ENCODE measurements at regions not wholly inside any gene's neighbourhood (a gene's known extent, or its start where the extent isn't known, plus 50 kb on each side); places are given as distances from the start of the nearest gene placed in this dataset.

DNA sequence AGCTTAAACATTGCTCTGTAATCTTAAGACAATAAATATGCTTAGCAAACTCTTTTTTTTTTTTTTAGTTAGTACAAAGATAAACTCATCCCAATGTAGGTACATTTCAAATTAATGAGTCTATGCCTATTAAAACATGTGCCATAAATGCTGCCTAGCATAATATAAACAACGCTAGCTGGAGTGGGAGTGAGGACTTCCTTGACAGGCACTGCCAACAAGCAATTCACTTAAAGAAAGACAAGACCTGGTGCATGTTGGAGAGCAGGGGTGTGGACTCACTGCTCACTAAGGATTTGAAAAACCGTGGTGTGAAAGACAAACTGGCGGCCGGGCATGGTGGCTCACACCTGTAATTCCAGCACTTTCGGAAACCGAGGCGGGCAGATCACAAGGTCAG, 187.2 kb upstream of the RGS6 start:
- H3K27me3 ChIP-seq (ENCODE audit: insufficient read depth, low read length) = no peaks in the 10 kb centered on the region
- no peaks in the 10 kb centered on the region for H3K36me3 ChIP-seq (ENCODE audit: insufficient read depth, low read length)
- H3K27ac ChIP-seq (ENCODE audit: low read depth, low read length) = no peak overlapping the region
- no peaks in the 10 kb centered on the region for H3K4me1 ChIP-seq (ENCODE audit: control insufficient read depth, insufficient read depth, low read length, unreplicated experiment)
- H3K4me3 ChIP-seq (ENCODE audit: low read depth, low read length) = no peak overlapping the region
- H2AFZ ChIP-seq (ENCODE audit: low read length, unreplicated experiment) = no peak overlapping the region
- H3K79me2 ChIP-seq (ENCODE audit: control insufficient read depth, insufficient read depth, low read length, unreplicated experiment) = no peaks in the 10 kb centered on the region

DNA sequence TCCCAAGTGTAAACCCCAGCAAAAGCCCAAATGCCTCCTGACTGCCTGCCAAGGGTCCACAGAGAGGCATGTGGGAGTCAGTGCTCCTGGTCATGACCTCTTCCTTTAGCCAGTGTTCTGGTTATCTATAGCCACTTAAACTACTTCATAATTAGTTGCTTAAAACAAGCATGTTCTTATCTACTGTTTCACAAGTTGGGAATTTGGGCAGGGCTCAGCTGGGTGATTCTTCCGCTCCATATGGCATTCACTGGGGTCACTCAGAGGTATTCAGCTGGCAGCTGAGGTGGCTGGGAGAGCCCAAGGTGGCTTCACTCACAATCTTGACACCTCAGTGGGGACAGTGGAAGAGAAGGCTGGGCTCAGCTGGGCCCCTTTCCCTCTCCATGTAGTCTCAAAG, 184.0 kb upstream of the RGS6 start:
- Histone ChIP-seq H3K4me3 (ENCODE audit: low read depth, low read length) (no peak overlapping the region), H3K27me3 (ENCODE audit: insufficient read depth, low read length) (no peaks in the 10 kb centered on the region), H3K79me2 (ENCODE audit: control insufficient read depth, insufficient read depth, low read length, unreplicated experiment) (no peaks in the 10 kb centered on the region), H3K4me1 (ENCODE audit: control insufficient read depth, insufficient read depth, low read length, unreplicated experiment) (peaks cover under 1% of the 10 kb centered on the region), H2AFZ (ENCODE audit: low read length, unreplicated experiment) (no peak overlapping the region), H3K27ac (ENCODE audit: low read depth, low read length) (no peak overlapping the region), H3K36me3 (ENCODE audit: insufficient read depth, low read length) (no peaks in the 10 kb centered on the region)

DNA sequence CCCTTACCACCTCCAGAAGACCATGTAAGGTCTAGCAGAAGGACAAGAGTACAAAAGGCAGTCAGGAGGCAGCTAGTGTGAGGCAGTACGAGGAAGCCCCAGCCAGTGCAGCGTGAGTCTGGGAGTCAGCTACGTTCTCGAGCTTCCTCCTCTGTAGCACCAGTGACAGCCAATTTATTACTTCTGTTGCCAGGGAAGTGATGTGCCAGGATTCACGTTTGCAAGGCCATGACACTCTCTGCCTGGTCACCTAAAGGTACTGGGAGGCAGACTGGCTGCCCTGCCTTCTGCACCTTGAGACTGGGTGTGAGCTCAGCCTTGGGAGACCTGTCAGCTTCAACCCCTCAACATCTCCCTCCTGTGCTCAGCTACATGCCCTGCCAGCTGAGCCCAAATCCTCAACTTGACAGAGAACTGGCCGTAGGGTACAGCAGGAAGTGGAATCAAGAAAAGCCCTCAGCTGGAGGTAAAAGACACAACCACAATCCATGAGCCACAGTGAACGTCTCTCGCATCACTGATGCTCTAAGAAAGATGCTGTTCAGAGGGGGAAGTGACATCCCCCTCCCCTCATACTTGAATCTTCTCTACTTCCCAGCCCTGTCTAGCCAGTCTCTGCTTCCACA, 182.5 kb upstream of the RGS6 start:
- peaks cover 4% of the 10 kb centered on the region for H3K4me1 ChIP-seq (ENCODE audit: control insufficient read depth, insufficient read depth, low read length, unreplicated experiment)
- H3K79me2 ChIP-seq (ENCODE audit: control insufficient read depth, insufficient read depth, low read length, unreplicated experiment) = no peaks in the 10 kb centered on the region
- no peaks in the 10 kb centered on the region for H3K27me3 ChIP-seq (ENCODE audit: insufficient read depth, low read length)
- no peak overlapping the region for H3K27ac ChIP-seq (ENCODE audit: low read depth, low read length)
- H3K36me3 ChIP-seq (ENCODE audit: insufficient read depth, low read length) = no peaks in the 10 kb centered on the region
- no peak overlapping the region for H3K4me3 ChIP-seq (ENCODE audit: low read depth, low read length)
- no peak overlapping the region for H2AFZ ChIP-seq (ENCODE audit: low read length, unreplicated experiment)

DNA sequence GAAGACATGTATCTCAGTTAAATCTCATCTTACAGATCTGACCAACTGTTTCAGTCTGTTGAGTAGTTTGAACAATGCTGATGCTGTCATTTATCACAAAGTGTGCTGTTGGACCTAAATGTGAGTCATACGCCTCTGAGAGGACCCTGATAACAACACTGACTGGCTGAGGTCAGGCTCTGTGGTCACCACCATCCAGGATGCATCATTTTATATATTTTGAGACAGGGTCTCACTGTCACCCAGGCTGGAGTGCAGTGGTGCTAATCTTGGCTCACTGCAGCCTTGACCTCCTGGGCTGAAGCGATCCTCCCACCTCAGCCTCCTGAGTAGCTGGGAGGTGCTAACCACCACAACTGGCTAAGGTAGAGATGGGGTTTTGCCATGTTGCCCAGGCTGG, 181.0 kb upstream of the RGS6 start:
- Histone ChIP-seq H3K4me3 (ENCODE audit: low read depth, low read length) (no peak overlapping the region), H3K27ac (ENCODE audit: low read depth, low read length) (no peak overlapping the region), H2AFZ (ENCODE audit: low read length, unreplicated experiment) (no peak overlapping the region), H3K4me1 (ENCODE audit: control insufficient read depth, insufficient read depth, low read length, unreplicated experiment) (peaks cover 4% of the 10 kb centered on the region), H3K27me3 (ENCODE audit: insufficient read depth, low read length) (no peaks in the 10 kb centered on the region), H3K79me2 (ENCODE audit: control insufficient read depth, insufficient read depth, low read length, unreplicated experiment) (no peaks in the 10 kb centered on the region), H3K36me3 (ENCODE audit: insufficient read depth, low read length) (no peaks in the 10 kb centered on the region)

DNA sequence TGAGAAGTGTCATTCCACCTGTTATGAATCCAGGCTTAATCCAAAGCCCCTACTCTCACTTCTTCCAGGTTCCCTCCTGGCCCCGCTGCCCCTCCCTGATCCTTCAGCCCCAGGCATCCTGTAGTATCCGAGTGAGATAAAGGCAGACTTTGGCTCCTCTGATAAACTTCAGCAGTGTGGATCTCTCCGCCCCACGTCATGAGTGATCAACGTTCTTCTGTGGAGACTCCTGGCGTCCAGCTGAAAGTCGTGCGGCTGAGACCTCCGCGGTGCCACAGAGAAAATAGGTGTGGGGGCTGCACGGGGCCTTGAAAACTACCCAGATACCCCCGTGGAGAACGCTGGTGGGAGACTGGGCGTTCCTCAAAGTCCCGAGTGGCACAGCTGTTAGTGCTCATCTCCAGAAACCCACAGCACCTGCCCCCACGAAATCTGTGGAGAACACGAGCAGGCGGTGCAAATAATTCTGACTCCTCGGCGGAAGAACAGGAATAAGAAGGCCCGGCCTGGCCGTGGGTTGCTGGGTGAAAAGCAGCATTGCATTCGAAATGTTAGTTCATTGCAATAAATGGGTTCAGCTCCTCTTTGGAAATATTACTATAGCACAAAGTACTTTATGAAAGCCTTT, 180.0 kb upstream of the RGS6 start:
- Histone ChIP-seq H3K4me3 (ENCODE audit: low read depth, low read length) (no peak overlapping the region), H3K27ac (ENCODE audit: low read depth, low read length) (no peak overlapping the region), H3K36me3 (ENCODE audit: insufficient read depth, low read length) (no peaks in the 10 kb centered on the region), H3K4me1 (ENCODE audit: control insufficient read depth, insufficient read depth, low read length, unreplicated experiment) (peaks cover 4% of the 10 kb centered on the region), H2AFZ (ENCODE audit: low read length, unreplicated experiment) (peak overlapping the region; percentile 79), H3K79me2 (ENCODE audit: control insufficient read depth, insufficient read depth, low read length, unreplicated experiment) (no peaks in the 10 kb centered on the region), H3K27me3 (ENCODE audit: insufficient read depth, low read length) (no peaks in the 10 kb centered on the region)

DNA sequence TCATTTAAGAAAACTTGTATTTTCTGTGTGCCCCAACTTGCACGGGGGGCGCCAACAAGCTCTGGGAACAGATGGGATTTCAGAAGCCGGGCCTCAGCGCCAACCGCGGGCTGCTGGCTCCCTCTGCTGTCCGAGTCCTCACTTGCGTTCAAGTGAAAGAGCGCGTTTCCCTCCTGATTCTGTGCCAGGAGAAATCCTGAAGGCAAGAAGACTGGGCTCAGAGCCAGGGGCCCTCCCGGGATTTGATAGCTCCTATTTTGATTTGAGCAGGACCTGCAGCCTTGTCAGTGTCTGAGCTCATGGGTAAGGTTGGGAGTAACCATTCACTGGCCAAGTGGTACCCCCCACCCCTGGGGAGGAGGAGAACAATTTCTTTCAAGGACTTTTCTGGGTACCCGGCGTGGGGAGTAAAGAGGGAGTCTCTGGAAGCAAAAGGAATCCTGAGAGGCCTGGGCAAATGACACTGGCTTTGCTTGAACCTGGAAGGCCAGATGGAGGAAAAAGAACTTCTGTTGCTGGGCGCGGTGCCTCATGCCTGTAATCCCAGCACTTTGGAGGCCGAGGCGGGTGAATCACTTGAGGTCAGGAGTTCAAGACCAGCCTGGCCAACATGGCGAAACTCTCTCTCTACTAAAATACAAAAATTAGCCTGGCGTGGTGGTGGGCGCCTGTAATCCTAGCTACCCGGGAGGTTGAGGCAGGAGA, 179.0 kb upstream of the RGS6 start:
- no peaks in the 10 kb centered on the region for H3K79me2 ChIP-seq (ENCODE audit: control insufficient read depth, insufficient read depth, low read length, unreplicated experiment)
- no peaks in the 10 kb centered on the region for H3K27me3 ChIP-seq (ENCODE audit: insufficient read depth, low read length)
- H3K36me3 ChIP-seq (ENCODE audit: insufficient read depth, low read length) = no peaks in the 10 kb centered on the region
- peak overlapping the region; percentile 79 for H2AFZ ChIP-seq (ENCODE audit: low read length, unreplicated experiment)
- peak overlapping the region; percentile 53 for H3K4me3 ChIP-seq (ENCODE audit: low read depth, low read length)
- H3K4me1 ChIP-seq (ENCODE audit: control insufficient read depth, insufficient read depth, low read length, unreplicated experiment) = peaks cover 4% of the 10 kb centered on the region
- H3K27ac ChIP-seq (ENCODE audit: low read depth, low read length) = peak overlapping the region; percentile 75

DNA sequence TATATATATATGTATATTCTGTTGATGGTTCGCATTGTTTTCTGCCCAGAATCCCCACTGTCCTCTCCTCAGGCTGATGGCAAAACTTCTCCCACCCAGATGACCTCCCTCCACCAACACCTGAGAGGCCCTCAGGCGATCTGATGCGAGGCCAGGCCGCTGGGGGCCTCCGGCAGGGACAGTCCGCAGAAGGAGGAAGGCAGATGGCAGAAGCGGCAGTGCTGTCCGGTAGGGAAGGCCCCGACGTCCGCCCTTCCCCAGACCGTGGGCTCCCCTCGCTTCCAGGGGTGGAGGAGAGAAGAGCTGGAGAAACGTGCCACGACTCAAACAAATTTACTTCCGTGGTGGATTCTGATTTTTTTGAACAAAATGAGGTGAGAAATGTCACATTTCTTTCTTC, 178.3 kb upstream of the RGS6 start:
- H3K27me3 ChIP-seq (ENCODE audit: insufficient read depth, low read length) = no peaks in the 10 kb centered on the region
- H2AFZ ChIP-seq (ENCODE audit: low read length, unreplicated experiment) = no peak overlapping the region
- no peaks in the 10 kb centered on the region for H3K79me2 ChIP-seq (ENCODE audit: control insufficient read depth, insufficient read depth, low read length, unreplicated experiment)
- no peak overlapping the region for H3K27ac ChIP-seq (ENCODE audit: low read depth, low read length)
- H3K4me3 ChIP-seq (ENCODE audit: low read depth, low read length) = no peak overlapping the region
- H3K36me3 ChIP-seq (ENCODE audit: insufficient read depth, low read length) = no peaks in the 10 kb centered on the region
- peaks cover 4% of the 10 kb centered on the region for H3K4me1 ChIP-seq (ENCODE audit: control insufficient read depth, insufficient read depth, low read length, unreplicated experiment)

DNA sequence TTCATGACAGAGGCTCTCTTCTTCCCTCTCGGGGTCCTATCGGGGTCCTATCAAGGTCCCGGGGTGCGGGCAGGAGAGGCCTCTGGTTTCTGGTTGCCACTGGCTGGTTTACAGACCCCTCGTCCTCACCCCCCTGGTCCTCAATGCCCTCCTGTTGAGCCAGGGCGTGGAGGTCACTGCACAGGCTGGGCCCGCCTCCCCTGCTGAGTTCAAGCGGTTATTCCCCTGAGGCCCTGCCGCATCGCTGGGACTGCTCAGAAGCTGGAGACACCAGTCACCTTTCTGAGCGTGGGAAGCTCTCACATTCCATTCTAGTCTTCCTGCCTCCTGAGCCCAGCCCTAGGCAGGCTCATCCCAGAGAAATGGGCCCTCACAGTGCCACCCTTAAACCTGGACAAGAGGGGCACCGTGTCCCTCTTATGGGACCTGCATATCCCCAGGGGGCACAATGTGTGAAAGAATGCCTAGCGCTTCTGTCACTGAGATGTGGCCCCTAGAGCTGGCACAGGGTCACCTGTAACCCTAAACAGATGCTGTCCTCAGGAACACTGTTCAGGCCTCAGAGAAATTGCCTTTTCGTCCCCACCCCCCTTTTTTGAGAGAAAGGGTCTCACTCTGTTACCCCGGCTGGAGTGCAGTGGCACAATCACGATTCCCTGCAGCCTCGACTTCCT, 177.7 kb upstream of the RGS6 start:
- H3K27me3 ChIP-seq (ENCODE audit: insufficient read depth, low read length) = no peaks in the 10 kb centered on the region
- peaks cover 4% of the 10 kb centered on the region for H3K4me1 ChIP-seq (ENCODE audit: control insufficient read depth, insufficient read depth, low read length, unreplicated experiment)
- no peak overlapping the region for H2AFZ ChIP-seq (ENCODE audit: low read length, unreplicated experiment)
- no peak overlapping the region for H3K27ac ChIP-seq (ENCODE audit: low read depth, low read length)
- no peaks in the 10 kb centered on the region for H3K36me3 ChIP-seq (ENCODE audit: insufficient read depth, low read length)
- H3K79me2 ChIP-seq (ENCODE audit: control insufficient read depth, insufficient read depth, low read length, unreplicated experiment) = no peaks in the 10 kb centered on the region
- H3K4me3 ChIP-seq (ENCODE audit: low read depth, low read length) = no peak overlapping the region

DNA sequence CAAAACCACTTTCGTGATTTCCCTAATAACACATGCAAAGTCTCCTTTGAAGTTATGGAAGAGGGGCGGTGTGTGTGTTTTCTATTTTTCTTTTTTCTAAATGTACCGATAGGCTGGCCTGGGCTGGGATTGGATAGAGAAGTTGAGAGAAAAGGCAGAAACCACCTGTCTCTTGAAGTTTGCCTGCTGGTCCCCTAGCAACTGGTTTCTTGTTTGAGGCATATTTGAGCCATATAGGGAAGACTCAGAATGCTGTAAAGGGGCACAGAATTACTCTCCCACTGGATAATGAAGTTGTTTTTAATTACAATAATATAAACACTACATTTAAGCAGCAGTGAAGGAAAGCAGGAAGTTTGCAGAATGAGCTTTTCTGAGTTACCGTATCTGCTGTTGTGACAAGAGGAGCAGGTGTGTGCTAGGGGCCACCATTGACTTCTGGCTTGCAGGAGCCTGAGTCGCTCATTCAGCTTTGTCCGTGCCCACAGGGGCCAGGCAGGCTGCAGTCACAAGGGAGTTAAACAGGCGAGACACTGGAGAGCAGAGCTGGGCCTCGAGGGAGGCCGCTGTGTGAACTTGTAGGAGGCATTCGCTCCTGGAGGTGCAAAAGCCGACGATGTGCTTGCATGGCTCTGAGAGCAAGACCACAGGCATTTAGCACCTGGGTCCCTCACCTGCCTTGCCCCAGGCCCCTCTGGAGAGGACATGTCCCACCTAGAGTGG, 173.8 kb upstream of the RGS6 start:
- H2AFZ ChIP-seq (ENCODE audit: low read length, unreplicated experiment) = no peak overlapping the region
- peaks cover 1% of the 10 kb centered on the region for H3K4me1 ChIP-seq (ENCODE audit: control insufficient read depth, insufficient read depth, low read length, unreplicated experiment)
- no peaks in the 10 kb centered on the region for H3K27me3 ChIP-seq (ENCODE audit: insufficient read depth, low read length)
- H3K36me3 ChIP-seq (ENCODE audit: insufficient read depth, low read length) = no peaks in the 10 kb centered on the region
- no peak overlapping the region for H3K4me3 ChIP-seq (ENCODE audit: low read depth, low read length)
- H3K27ac ChIP-seq (ENCODE audit: low read depth, low read length) = no peak overlapping the region
- no peaks in the 10 kb centered on the region for H3K79me2 ChIP-seq (ENCODE audit: control insufficient read depth, insufficient read depth, low read length, unreplicated experiment)

DNA sequence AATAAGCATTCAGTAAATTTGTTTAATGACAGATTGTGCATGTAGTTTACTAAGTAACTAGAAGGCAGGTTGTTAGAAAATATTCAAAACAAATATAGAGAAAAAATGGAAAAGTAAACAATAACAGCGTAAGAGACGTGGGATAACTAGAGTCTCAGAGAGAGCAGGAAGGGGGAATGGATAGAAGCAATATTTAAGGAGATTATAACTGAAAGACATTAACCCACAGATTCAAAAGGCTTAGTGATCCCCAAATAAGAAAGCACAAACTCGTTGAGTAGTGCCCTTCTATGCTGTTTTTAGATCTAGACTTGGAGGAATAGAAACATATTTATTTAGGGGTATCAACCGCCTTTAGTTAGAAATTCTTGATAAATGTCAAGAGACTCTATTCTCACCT, 169.7 kb upstream of the RGS6 start:
- H3K27me3 ChIP-seq (ENCODE audit: insufficient read depth, low read length) = no peaks in the 10 kb centered on the region; the same call in 1 of the 2 replicates
- H3K27ac ChIP-seq (ENCODE audit: low read depth, low read length) = no peak overlapping the region
- H3K79me2 ChIP-seq (ENCODE audit: control insufficient read depth, insufficient read depth, low read length, unreplicated experiment) = no peaks in the 10 kb centered on the region
- no peak overlapping the region for H2AFZ ChIP-seq (ENCODE audit: low read length, unreplicated experiment)
- no peaks in the 10 kb centered on the region for H3K36me3 ChIP-seq (ENCODE audit: insufficient read depth, low read length)
- H3K4me3 ChIP-seq (ENCODE audit: low read depth, low read length) = no peak overlapping the region
- no peaks in the 10 kb centered on the region for H3K4me1 ChIP-seq (ENCODE audit: control insufficient read depth, insufficient read depth, low read length, unreplicated experiment)

All from ACC112 (cell line).